ENCODE measurements at regions not wholly inside any gene's neighbourhood (a gene's known extent, or its start where the extent isn't known, plus 50 kb on each side); places are given as distances from the start of the nearest gene placed in this dataset.
"Not testable (repeated sequence)": the region's sequence is repeated elsewhere in the genome, so short reads cannot be mapped to it uniquely, and the experiment has no call there.

DNA sequence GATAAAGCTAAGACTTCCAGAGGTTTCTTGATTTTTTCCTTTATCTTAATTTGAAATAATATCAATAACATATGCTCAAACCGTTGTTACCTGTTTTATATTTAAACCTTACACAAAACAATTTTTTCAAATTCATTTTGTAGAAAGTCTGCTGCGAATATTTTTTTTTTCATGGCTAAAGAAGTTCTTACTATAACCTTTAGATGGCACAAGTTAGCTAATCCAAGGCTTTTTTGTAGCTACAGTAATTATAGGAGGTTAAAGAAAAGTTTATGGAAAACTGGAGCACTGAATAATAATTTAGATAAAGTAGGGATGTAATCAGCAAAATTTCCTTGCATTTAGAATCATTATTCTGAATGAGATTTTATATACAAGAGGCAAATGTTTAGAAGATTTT lies 78.0 kb upstream of the PNPT1 start:
- no peak overlapping the region for H3K4me2 ChIP-seq
- no peak overlapping the region for H2AFZ ChIP-seq (ENCODE audit: low read depth)
- no peak overlapping the region for H3K9ac ChIP-seq
- H3K4me3 ChIP-seq (IDR thresholded peaks at IDR 0.05; ENCODE audit: insufficient read depth, low read depth, low read length): no peak overlapping the region
- no peaks in the 10 kb centered on the region for H3K36me3 ChIP-seq (ENCODE audit: insufficient read depth)
- no peaks in the 10 kb centered on the region for H3K4me1 ChIP-seq (ENCODE audit: low read depth, poor library complexity, severe bottlenecking)
- H3K27ac ChIP-seq: no peak overlapping the region
- no peaks in the 10 kb centered on the region for H4K20me1 ChIP-seq (ENCODE audit: insufficient read depth)
- H3K79me2 ChIP-seq (ENCODE audit: insufficient read depth, low read depth): no peaks in the 10 kb centered on the region
- TF ChIP-seq, protein P1, sequence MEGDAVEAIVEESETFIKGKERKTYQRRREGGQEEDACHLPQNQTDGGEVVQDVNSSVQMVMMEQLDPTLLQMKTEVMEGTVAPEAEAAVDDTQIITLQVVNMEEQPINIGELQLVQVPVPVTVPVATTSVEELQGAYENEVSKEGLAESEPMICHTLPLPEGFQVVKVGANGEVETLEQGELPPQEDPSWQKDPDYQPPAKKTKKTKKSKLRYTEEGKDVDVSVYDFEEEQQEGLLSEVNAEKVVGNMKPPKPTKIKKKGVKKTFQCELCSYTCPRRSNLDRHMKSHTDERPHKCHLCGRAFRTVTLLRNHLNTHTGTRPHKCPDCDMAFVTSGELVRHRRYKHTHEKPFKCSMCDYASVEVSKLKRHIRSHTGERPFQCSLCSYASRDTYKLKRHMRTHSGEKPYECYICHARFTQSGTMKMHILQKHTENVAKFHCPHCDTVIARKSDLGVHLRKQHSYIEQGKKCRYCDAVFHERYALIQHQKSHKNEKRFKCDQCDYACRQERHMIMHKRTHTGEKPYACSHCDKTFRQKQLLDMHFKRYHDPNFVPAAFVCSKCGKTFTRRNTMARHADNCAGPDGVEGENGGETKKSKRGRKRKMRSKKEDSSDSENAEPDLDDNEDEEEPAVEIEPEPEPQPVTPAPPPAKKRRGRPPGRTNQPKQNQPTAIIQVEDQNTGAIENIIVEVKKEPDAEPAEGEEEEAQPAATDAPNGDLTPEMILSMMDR (conservative IDR thresholded peaks at IDR 0.05; ENCODE audit: low read depth, low read length): peak; percentile 75
- H3K27me3 ChIP-seq (ENCODE audit: insufficient read depth, low read depth): no peaks in the 10 kb centered on the region

DNA sequence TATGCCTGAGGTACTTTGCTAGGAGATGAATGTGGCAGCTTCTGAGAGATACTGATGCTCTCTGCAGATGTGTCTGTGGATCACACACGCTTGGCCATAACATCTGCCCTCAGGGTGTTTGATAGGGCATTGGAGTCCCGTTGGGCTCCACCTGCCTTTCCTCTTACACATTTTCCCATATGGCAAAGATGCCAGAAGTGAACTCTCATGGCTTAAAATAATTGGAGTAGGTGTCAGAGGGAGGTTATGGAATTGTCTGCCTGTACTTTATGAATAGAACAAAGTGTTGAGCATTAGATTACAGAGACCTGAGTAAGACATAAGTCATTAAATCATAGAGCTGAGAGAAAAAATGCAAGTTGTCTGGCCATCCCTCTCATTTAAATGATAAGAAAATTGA lies 75.3 kb upstream of the PNPT1 start:
- Histone ChIP-seq H3K27ac (no peak overlapping the region), H3K79me2 (ENCODE audit: insufficient read depth, low read depth) (no peaks in the 10 kb centered on the region), H3K27me3 (ENCODE audit: insufficient read depth, low read depth) (no peaks in the 10 kb centered on the region), H3K4me1 (ENCODE audit: low read depth, poor library complexity, severe bottlenecking) (no peaks in the 10 kb centered on the region), H2AFZ (ENCODE audit: low read depth) (no peak overlapping the region), H3K4me2 (no peak overlapping the region), H3K4me3 (IDR thresholded peaks at IDR 0.05; ENCODE audit: insufficient read depth, low read depth, low read length) (no peak overlapping the region), H4K20me1 (ENCODE audit: insufficient read depth) (no peaks in the 10 kb centered on the region), H3K9ac (no peak overlapping the region), H3K36me3 (ENCODE audit: insufficient read depth) (no peaks in the 10 kb centered on the region)
- TF ChIP-seq, protein P1 (conservative IDR thresholded peaks at IDR 0.05; ENCODE audit: low read depth, low read length): no peak

DNA sequence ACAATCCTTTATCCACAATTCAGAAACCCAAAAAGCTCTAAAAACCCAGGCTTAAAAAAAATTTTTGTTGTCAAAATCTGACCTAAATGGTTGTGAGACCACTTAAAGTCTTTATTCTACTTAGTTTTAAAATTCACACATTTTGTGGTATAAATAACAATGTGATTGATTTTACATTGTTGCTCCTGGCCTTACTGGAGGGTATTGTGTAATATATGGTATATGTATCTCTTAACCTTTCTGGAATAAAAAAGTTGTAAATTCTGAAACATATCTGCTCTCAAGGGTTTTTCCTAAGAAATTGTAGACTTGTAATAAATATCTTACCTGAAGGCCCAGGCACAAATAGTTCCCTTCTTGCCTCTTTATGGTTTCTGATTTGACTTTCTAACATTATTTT lies 73.3 kb upstream of the PNPT1 start:
- no peak overlapping the region for H3K27ac ChIP-seq
- TF ChIP-seq, protein P1 (conservative IDR thresholded peaks at IDR 0.05; ENCODE audit: low read depth, low read length): no peak

GRCh38 chr2:55765708-55766107 lies 72.1 kb upstream of the PNPT1 start:
- not testable (repeated sequence) for H3K9ac ChIP-seq; H3K27me3 ChIP-seq (ENCODE audit: insufficient read depth, low read depth); H3K79me2 ChIP-seq (ENCODE audit: insufficient read depth, low read depth); H3K4me3 ChIP-seq (IDR thresholded peaks at IDR 0.05; ENCODE audit: insufficient read depth, low read depth, low read length); H3K27ac ChIP-seq; H3K36me3 ChIP-seq (ENCODE audit: insufficient read depth); H4K20me1 ChIP-seq (ENCODE audit: insufficient read depth); H3K4me1 ChIP-seq (ENCODE audit: low read depth, poor library complexity, severe bottlenecking); H3K4me2 ChIP-seq; H2AFZ ChIP-seq (ENCODE audit: low read depth)

More for the DNA sequence above, 73.3 kb upstream of the PNPT1 start:
- H3K4me2 ChIP-seq: no peak overlapping the region
- no peaks in the 10 kb centered on the region for H3K79me2 ChIP-seq (ENCODE audit: insufficient read depth, low read depth)
- no peaks in the 10 kb centered on the region for H4K20me1 ChIP-seq (ENCODE audit: insufficient read depth)
- H3K4me1 ChIP-seq (ENCODE audit: low read depth, poor library complexity, severe bottlenecking): no peaks in the 10 kb centered on the region
- no peak overlapping the region for H3K4me3 ChIP-seq (IDR thresholded peaks at IDR 0.05; ENCODE audit: insufficient read depth, low read depth, low read length)
- no peak overlapping the region for H2AFZ ChIP-seq (ENCODE audit: low read depth)
- no peaks in the 10 kb centered on the region for H3K36me3 ChIP-seq (ENCODE audit: insufficient read depth)
- no peaks in the 10 kb centered on the region for H3K27me3 ChIP-seq (ENCODE audit: insufficient read depth, low read depth)
- H3K9ac ChIP-seq: no peak overlapping the region

GRCh38 chr2:55763721-55764120 lies 70.1 kb upstream of the PNPT1 start:
- Histone ChIP-seq H2AFZ (ENCODE audit: low read depth) (no peak overlapping the region), H3K27me3 (ENCODE audit: insufficient read depth, low read depth) (no peaks in the 10 kb centered on the region), H3K27ac (no peak overlapping the region), H3K9ac (no peak overlapping the region), H3K4me3 (IDR thresholded peaks at IDR 0.05; ENCODE audit: insufficient read depth, low read depth, low read length) (no peak overlapping the region), H4K20me1 (ENCODE audit: insufficient read depth) (no peaks in the 10 kb centered on the region), H3K79me2 (ENCODE audit: insufficient read depth, low read depth) (no peaks in the 10 kb centered on the region), H3K36me3 (ENCODE audit: insufficient read depth) (no peaks in the 10 kb centered on the region), H3K4me1 (ENCODE audit: low read depth, poor library complexity, severe bottlenecking) (no peaks in the 10 kb centered on the region), H3K4me2 (no peak overlapping the region)
- TF ChIP-seq, protein P1 (conservative IDR thresholded peaks at IDR 0.05; ENCODE audit: low read depth, low read length): no peak

Measured in KMS-11 (cell line).